C4-2B (cell line): ENCODE measurements at regions not wholly inside any gene's neighbourhood (a gene's known extent, or its start where the extent isn't known, plus 50 kb on each side); places are given as distances from the start of the nearest gene placed in this dataset.

Experiments
- CTCF ChIP-seq: fragments of 450-650 bp; conservative IDR thresholded peaks from 2 replicates; pipeline ENCODE4 v1.5.1; 2017; ENCODE audit warnings: mild to moderate bottlenecking
- ZFX ChIP-seq: fragments of 450-650 bp; IDR thresholded peaks from 2 replicates; pipeline ENCODE4 v1.6.1; 2017

- TF ChIP-seq CTCF (no peak), ZFX (no peak)
Observed at GRCh38 chrX:56000174-56000573, 232.0 kb upstream of the KLF8 start.
